Activated CD4-positive, alpha-beta memory T cell treated with anti-CD3 and anti-CD28 coated beads, Interleukin-2, amount 10 ng/mL, durations not matched to agents 7 days and 5 days (primary cell): ENCODE measurements at regions not wholly inside any gene's neighbourhood (a gene's known extent, or its start where the extent isn't known, plus 50 kb on each side); places are given as distances from the start of the nearest gene placed in this dataset.

Experiments
- CTCF ChIA-PET: fragments of 350-600 bp; sonication (Branson Sonifier 250); formaldehyde crosslinking; loops from one replicate; lab custom pipeline; 2021; ENCODE audit warnings: antibody characterized with exemption, inconsistent platforms; lab: Charles Lee
- POLR2A ChIA-PET: fragments of 350-600 bp; sonication (Branson Sonifier 250); formaldehyde crosslinking; loops from one replicate; lab custom pipeline; 2021; ENCODE audit warnings: antibody characterized with exemption; lab: Charles Lee
- DNase-seq: peaks from one replicate; pipeline ENCODE4 v3.0.0-alpha.2; 2020
- H3K27ac Mint-ChIP-seq: one replicate; pipeline ENCODE4 v1.8.0; 2021; ENCODE audit warnings: mild to moderate bottlenecking, mixed read lengths
- H3K27me3 Mint-ChIP-seq: one replicate; pipeline ENCODE4 v1.8.0; 2021; ENCODE audit warnings: mixed read lengths
- H3K36me3 Mint-ChIP-seq: one replicate; pipeline ENCODE4 v1.8.0; 2021; ENCODE audit warnings: low read depth, mixed read lengths
- H3K4me1 Mint-ChIP-seq: one replicate; pipeline ENCODE4 v1.8.0; 2021; ENCODE audit warnings: mixed read lengths
- H3K4me3 Mint-ChIP-seq: one replicate; pipeline ENCODE4 v1.8.0; 2021; ENCODE audit warnings: mild to moderate bottlenecking, mixed read lengths
- H3K9me3 Mint-ChIP-seq: one replicate; pipeline ENCODE4 v1.8.0; 2021; ENCODE audit warnings: mixed read lengths

DNA sequence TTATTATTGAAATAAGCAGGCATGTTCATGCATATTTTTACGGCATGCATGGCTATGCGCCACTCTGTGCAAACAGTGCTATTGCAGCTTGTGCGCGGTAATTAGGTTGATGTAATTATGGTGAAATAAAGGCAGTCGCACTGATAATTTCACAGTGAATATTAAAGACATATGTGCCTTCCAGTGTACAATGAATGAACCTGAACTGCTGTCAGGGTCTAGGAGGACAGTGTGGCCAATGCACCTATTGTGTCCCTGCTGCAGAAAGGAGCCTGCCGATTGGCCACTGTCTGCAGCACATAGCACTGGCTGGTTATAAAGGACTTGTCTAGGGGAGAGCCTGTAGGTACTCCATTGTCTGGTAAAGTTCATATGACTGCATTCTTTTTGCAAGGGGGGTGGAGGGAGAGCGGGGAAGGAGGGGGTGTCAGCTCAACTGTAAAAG, 340.4 kb downstream of the USP25 start:
- ChIA-PET CTCF (no interaction called here), POLR2A (no interaction called here)
- H3K4me3 Mint-ChIP-seq: no peak overlapping the region
- H3K27ac Mint-ChIP-seq: no peak overlapping the region
- H3K36me3 Mint-ChIP-seq: no peaks in the 10 kb centered on the region
- no peaks in the 10 kb centered on the region for H3K27me3 Mint-ChIP-seq
- H3K4me1 Mint-ChIP-seq: no peaks in the 10 kb centered on the region
- DNase-seq: no peak
- no peaks in the 10 kb centered on the region for H3K9me3 Mint-ChIP-seq

DNA sequence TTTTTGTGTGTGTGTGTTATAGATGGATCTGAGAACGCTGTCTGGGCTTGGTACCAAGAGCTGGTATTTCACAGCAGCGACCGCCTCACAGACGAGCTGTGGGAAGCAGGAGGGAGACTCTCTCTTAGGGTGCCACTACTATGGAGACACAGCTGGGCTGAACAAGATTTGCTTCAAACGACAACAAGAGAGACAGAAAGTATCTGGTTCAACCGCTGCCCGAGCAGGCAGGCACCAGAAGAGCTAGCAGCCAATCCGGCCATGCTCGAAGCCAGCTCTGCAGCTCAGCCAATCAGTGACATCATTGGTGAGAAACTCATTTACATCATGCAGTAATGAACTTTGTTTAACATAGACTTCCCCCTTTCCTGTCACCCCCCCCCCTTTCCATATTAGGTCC, 341.3 kb downstream of the USP25 start:
- DNase-seq: no peak
- H3K4me1 Mint-ChIP-seq: no peaks in the 10 kb centered on the region
- POLR2A ChIA-PET: no interaction called here
- no peaks in the 10 kb centered on the region for H3K9me3 Mint-ChIP-seq
- no peak overlapping the region for H3K27ac Mint-ChIP-seq
- CTCF ChIA-PET: no interaction called here
- no peaks in the 10 kb centered on the region for H3K27me3 Mint-ChIP-seq
- H3K36me3 Mint-ChIP-seq: no peaks in the 10 kb centered on the region
- no peak overlapping the region for H3K4me3 Mint-ChIP-seq

DNA sequence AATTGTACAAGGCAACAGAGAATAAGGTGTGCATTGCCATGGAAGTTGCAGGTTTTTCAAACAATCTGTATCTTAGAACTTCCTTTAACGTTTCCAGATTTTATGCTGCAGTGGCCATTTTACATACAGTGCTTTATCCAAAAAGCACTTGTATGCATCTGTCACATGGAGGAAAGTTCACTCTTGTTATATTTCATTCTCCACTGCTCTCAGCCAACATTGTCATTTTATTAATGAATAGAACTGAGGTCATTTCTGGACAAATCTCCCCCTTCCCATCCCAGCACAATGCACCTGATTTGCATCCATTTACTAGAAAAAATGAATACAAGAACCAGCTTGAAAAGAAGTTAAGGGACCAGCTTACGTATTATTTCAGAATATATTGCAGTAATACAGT, 342.0 kb downstream of the USP25 start:
- no peaks in the 10 kb centered on the region for H3K4me1 Mint-ChIP-seq
- POLR2A ChIA-PET: no interaction called here
- CTCF ChIA-PET: no interaction called here
- no peak overlapping the region for H3K27ac Mint-ChIP-seq
- no peak for DNase-seq
- H3K27me3 Mint-ChIP-seq: no peaks in the 10 kb centered on the region
- no peaks in the 10 kb centered on the region for H3K9me3 Mint-ChIP-seq
- H3K4me3 Mint-ChIP-seq: no peak overlapping the region
- H3K36me3 Mint-ChIP-seq: no peaks in the 10 kb centered on the region

DNA sequence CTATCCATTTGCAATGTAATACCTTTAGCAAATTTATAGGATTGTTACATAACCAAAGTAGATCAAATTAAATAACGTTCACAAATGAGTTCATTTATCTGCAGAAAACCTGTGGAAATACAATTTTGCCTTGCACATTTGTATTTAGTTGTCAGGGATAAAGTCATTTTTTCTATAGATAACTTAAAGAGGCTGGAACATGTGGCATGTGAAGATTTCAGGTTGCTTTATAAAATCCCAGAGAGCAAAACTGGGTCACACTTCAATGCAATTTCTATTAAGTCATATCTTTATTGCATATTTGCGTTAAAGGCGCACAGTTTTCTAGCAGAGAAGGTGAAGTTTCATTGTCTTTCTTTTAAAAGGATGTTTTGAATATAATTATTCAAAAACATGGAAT, 342.4 kb downstream of the USP25 start:
- Mint-ChIP-seq H3K36me3 (no peaks in the 10 kb centered on the region), H3K9me3 (no peaks in the 10 kb centered on the region), H3K4me1 (no peaks in the 10 kb centered on the region), H3K4me3 (no peak overlapping the region), H3K27me3 (no peaks in the 10 kb centered on the region), H3K27ac (no peak overlapping the region)
- ChIA-PET CTCF (no interaction called here), POLR2A (no interaction called here)
- DNase-seq: no peak

DNA sequence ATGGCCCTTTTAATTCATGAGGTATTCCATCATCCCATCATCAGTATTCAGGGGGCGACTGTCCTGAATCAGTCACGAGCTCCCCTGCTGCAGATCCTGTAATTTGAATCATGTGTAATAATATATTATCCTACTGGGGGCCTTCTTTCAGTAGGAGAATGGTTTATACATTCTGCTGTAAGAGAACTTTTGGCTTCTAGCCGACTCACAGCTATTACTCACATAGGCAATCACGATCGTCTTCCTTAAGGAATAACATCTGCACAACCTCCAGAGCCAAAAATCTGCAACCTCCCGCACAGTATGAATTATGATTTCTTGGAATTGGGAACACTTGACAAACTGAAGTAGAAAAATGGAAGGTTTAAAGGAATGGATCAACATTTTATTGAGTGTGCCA, 343.0 kb downstream of the USP25 start:
- Mint-ChIP-seq H3K27ac (no peak overlapping the region), H3K4me3 (no peak overlapping the region), H3K36me3 (no peaks in the 10 kb centered on the region), H3K27me3 (no peaks in the 10 kb centered on the region), H3K9me3 (no peaks in the 10 kb centered on the region), H3K4me1 (no peaks in the 10 kb centered on the region)
- DNase-seq: no peak
- CTCF ChIA-PET: no interaction called here
- POLR2A ChIA-PET: no interaction called here

DNA sequence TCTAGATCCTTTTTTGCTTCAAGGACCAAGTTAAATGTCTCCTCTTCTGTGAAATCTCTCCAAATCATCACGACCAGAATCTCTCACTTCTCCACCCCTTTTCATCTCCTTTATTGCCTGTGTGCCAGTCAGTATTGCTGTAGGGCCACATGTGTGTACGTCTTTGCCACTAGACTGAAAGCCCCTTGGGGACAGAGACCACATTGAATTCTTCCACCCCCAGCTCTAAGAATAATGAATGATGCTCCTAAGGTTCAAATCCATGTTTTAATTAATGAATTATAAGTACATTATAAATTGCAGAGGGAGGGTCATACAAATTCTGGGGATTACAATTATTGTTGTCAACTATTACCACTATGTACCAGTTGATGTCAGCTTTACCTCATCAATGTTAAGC, 343.8 kb downstream of the USP25 start:
- no peak overlapping the region for H3K4me3 Mint-ChIP-seq
- POLR2A ChIA-PET: no interaction called here
- H3K4me1 Mint-ChIP-seq: no peaks in the 10 kb centered on the region
- no peaks in the 10 kb centered on the region for H3K36me3 Mint-ChIP-seq
- H3K27me3 Mint-ChIP-seq: no peaks in the 10 kb centered on the region
- H3K9me3 Mint-ChIP-seq: no peaks in the 10 kb centered on the region
- DNase-seq: no peak
- CTCF ChIA-PET: no interaction called here
- H3K27ac Mint-ChIP-seq: no peak overlapping the region

DNA sequence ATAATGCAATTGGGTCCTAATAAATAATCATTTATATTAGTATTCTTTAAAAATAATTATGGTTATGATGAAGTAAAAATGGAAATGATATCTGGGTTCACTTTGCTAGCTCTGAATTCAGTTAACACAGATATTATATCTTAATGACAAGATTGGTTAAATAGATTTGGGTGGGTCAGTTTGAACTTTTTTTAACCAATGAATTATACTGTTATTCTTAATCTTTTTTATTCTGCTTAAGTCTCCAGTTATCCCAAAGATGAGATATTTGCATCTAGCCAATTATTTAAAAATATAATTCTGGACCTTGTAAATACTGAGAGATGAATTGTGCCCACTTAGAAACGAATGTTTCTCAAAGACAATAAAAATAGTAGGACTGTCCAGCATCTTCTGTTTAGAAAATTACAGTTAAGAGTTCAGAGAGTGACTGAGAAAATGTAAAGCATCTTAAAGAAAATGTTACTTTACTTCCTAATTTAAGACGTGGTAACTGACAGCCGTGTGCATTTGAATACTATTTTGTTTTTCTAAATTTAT, 345.2 kb downstream of the USP25 start:
- CTCF ChIA-PET: no interaction called here
- H3K27ac Mint-ChIP-seq: no peak overlapping the region
- POLR2A ChIA-PET: no interaction called here
- H3K4me3 Mint-ChIP-seq: no peak overlapping the region
- DNase-seq: no peak
- no peaks in the 10 kb centered on the region for H3K4me1 Mint-ChIP-seq
- no peaks in the 10 kb centered on the region for H3K36me3 Mint-ChIP-seq
- H3K27me3 Mint-ChIP-seq: no peaks in the 10 kb centered on the region
- H3K9me3 Mint-ChIP-seq: no peaks in the 10 kb centered on the region

DNA sequence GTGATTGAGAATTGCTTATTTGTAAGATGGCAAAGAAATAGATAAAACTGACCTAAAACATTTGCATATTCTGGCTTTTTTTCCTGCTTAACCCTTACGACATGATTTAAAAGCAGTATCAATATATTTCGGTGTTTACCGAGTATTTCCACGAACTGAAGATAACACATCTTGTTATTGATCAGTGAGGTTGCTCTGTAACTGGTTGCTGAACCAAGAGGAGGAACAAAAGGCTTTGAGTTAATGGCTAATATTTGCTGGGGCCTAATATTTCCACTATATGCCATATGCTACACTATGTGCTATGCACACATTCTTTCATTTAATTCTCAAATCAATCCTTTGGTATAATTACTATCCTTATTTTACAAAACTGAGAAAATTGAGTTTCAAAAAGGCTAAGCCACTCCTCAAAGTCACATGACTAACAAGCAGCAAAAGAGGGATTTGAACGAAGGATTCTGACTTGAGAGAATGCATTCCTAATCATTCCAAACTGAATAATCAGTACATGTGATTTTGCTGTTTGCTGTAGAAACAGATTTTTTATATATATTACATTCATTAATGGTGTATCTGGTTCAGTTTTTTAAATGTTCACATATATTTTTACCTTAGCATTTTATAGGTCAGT, 346.0 kb downstream of the USP25 start:
- no peak for DNase-seq
- Mint-ChIP-seq H3K4me3 (no peak overlapping the region), H3K4me1 (no peaks in the 10 kb centered on the region), H3K36me3 (no peaks in the 10 kb centered on the region), H3K27ac (no peak overlapping the region), H3K9me3 (no peaks in the 10 kb centered on the region), H3K27me3 (no peaks in the 10 kb centered on the region)
- ChIA-PET CTCF (no interaction called here), POLR2A (no interaction called here)

DNA sequence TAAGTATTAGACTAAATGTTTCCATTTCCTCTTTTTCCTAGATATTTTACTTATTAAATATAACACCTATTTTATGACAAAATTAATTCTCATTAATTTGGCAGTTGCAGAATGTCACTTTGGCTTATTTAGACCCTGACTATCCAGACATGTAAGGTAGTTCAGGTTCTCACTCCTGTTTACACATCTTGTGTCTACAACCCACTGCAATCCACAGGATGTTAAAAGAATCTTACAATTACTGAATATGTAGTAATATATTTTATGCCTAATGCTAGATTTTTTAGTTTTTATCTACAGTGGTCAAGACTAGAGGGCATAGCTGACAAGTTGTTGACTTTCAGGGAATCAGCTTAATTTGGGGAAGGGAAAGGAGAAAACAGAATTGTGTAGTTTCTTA, 346.7 kb downstream of the USP25 start:
- Mint-ChIP-seq H3K4me1 (no peaks in the 10 kb centered on the region), H3K36me3 (no peaks in the 10 kb centered on the region), H3K27me3 (no peaks in the 10 kb centered on the region), H3K27ac (no peak overlapping the region), H3K4me3 (no peak overlapping the region), H3K9me3 (no peaks in the 10 kb centered on the region)
- CTCF ChIA-PET: no interaction called here
- POLR2A ChIA-PET: no interaction called here
- no peak for DNase-seq

DNA sequence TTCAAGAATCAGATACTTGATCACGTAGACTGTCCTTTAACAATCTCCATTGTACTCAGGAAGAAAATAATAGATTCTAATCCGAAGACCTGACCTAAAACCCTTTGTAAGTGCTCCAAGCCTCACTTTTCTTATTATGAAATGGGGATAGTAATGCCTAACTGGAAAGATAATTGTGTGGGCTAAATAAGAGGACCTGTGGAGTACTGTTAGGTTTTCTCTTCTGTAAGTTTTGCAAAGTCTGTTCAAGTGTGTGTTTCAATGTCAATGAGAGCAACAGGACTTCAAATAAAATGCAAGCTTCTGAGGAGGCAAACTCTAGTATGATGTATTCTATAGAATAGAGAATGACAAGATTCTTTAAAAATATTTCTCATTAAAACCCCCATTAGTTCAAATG, 348.6 kb downstream of the USP25 start:
- Mint-ChIP-seq H3K36me3 (no peaks in the 10 kb centered on the region), H3K4me3 (no peak overlapping the region), H3K27ac (no peak overlapping the region), H3K9me3 (no peaks in the 10 kb centered on the region), H3K4me1 (no peaks in the 10 kb centered on the region), H3K27me3 (no peaks in the 10 kb centered on the region)
- CTCF ChIA-PET: no interaction called here
- DNase-seq: no peak
- POLR2A ChIA-PET: interaction anchor here (1.2 kb wide), 1 partner anchor 10 kb away, joined by 3 read pairs; no protein-coding TSS in a partner anchor

DNA sequence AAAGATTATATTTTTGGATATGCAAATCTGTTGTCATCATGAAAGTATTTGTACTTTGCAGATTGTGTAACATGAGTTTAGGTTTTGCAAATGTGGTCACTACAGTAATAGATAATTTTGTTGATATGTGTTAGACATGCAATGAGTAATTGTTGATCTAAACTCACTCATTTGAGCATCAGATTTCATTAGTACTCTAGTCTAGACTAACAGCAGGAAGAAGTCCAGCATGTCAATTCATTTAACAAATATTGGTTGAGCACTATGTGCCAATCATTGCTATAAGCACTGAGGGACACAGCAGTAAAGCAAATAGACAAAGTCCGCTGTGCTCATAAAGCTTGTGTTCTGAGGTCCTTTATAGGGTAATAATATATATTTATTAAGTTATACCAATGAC, 350.0 kb downstream of the USP25 start:
- Mint-ChIP-seq H3K36me3 (no peaks in the 10 kb centered on the region), H3K4me1 (no peaks in the 10 kb centered on the region), H3K27ac (no peak overlapping the region), H3K4me3 (no peak overlapping the region), H3K9me3 (no peaks in the 10 kb centered on the region), H3K27me3 (no peaks in the 10 kb centered on the region)
- ChIA-PET POLR2A (no interaction called here), CTCF (no interaction called here)
- no peak for DNase-seq

DNA sequence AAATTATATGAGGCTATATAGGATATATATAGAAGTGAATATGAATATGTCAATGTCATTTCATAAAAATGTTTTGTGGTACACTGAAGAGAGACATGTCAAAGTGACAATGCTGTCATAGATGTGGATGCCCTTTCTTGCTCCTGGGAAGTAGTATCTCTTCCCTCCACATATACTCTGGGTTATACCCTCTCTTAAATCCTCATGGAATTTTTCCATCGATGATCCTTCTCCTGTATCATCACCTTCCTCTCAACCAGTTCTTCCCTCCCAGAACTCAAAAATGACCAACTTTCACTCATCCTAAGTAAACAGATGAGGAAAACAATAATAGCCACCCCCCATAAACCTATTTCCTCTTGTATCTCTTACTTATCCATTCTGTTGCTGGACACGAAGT, 351.5 kb downstream of the USP25 start:
- Mint-ChIP-seq H3K4me1 (no peaks in the 10 kb centered on the region), H3K36me3 (no peaks in the 10 kb centered on the region), H3K9me3 (no peaks in the 10 kb centered on the region), H3K4me3 (no peak overlapping the region), H3K27me3 (no peaks in the 10 kb centered on the region), H3K27ac (no peak overlapping the region)
- ChIA-PET CTCF (no interaction called here), POLR2A (no interaction called here)
- DNase-seq: no peak

DNA sequence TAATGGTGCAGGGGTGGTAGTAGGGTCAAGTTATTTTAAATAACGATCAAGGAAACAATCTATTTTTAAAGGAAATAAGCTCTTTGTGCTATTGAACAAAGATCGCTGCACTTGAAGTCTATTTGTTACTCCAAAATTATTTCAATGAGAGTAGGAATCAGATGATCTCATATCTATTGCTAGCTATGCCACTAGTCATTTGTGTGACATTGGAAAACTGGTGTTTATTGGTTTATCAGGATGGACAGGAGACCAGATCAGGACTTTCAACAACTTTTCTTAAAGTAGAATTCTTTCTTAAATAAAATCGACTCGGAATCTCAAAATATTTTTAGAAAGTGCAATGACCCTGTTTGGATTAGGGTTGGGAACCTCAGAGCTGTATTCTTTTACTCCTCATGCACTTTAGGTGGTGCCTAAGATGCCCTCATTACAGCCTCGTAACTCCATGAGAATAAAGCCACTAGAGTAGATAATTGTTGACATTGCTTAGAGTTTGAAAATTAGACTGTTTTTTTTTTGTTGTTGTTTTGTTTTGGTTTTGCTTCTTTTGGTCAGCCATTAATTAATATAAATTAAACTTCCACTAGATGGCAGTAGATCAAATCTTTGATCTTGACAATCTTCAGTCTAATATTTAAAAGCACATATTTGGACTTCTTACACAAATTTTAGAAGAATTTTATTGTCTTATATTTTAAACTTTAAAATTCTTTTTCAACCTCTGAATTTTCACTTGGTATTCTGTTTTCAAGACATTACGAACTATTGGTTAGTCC, 352.4 kb downstream of the USP25 start:
- no peaks in the 10 kb centered on the region for H3K27me3 Mint-ChIP-seq
- H3K4me1 Mint-ChIP-seq: no peaks in the 10 kb centered on the region
- no peaks in the 10 kb centered on the region for H3K36me3 Mint-ChIP-seq
- H3K27ac Mint-ChIP-seq: no peak overlapping the region
- no peak overlapping the region for H3K4me3 Mint-ChIP-seq
- no peak for DNase-seq
- no peaks in the 10 kb centered on the region for H3K9me3 Mint-ChIP-seq
- CTCF ChIA-PET: interaction anchor here (0.7 to 1.8 kb wide), 2 partner anchors 12 to 31 kb away, joined by 3 to 5 read pairs; no protein-coding TSS in a partner anchor
- POLR2A ChIA-PET: no interaction called here
